H1 (cell line): ENCODE measurements at regions not wholly inside any gene's neighbourhood (a gene's known extent, or its start where the extent isn't known, plus 50 kb on each side); places are given as distances from the start of the nearest gene placed in this dataset.

Experiments
- CBX5 ChIP-seq: fragments of 300-800, 300-1000 bp; sonication (generic); IDR thresholded peaks from 2 replicates; pipeline ENCODE4 v1.7.1; 2016; ENCODE audit warnings: antibody characterized with exemption, low read length, low read depth
- CTCF ChIP-seq, 3 experiments: IDR thresholded peaks; 1 replicate in 2 of 3; 2 replicates in 1 of 3; pipeline versions ENCODE4 v1.5.1 to v1.6.1; 2011; ENCODE audit warnings: low read length in 3 of 3, mild to moderate bottlenecking in 3 of 3, inconsistent platforms in 2 of 3, low read depth in 1 of 3, moderate library complexity in 1 of 3; ENCODE audit not compliant: insufficient read depth in 1 of 3; ENCODE audit errors: control extremely low read depth in 1 of 3
- EP300 ChIP-seq, 2 experiments: IDR thresholded peaks; 1 replicate in 1 of 2; 2 replicates in 1 of 2; pipeline ENCODE4 v1.6.1; 2011 to 2012; ENCODE audit warnings: low read depth in 2 of 2, low read length in 2 of 2, mild to moderate bottlenecking in 2 of 2, borderline replicate concordance in 1 of 2, inconsistent platforms in 1 of 2, moderate library complexity in 1 of 2
- POLR2A ChIP-seq, 2 experiments: IDR thresholded peaks; 1 replicate in 1 of 2; 2 replicates in 1 of 2; pipeline ENCODE4 v1.6.1; 2011; ENCODE audit warnings: low read depth in 2 of 2, low read length in 2 of 2, mild to moderate bottlenecking in 2 of 2; ENCODE audit errors: control extremely low read depth in 1 of 2
- TF ChIP-seq, protein P1 (sequence below): IDR thresholded peaks from 2 replicates; pipeline ENCODE4 v1.6.1; 2011; ENCODE audit warnings: low read length, improper control_type of control experiment

DNA sequence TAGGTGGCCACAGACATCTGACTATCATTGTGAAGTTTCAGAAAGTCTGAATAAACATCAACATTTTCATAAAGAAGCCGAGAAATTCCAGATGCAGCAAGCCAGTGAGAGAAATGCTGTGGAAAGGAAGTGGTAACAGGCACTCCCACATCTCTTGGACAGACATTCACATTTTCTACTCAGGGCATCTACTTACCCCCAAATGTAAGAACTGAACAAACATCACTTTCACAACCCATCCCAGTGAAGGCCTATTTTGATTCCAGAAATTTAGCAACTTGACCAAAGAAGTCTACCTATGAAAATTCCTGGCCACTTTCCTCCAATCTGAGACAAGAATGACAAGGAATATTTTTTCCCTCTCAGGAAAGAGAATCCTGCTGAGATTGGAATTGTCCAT is 224.8 kb upstream of the DCBLD2 start:
- TF ChIP-seq CTCF (IDR thresholded peaks at IDR 0.05; ENCODE audit: control extremely low read depth in 1 of 3, insufficient read depth in 1 of 3, low read depth in 1 of 3, low read length in 3 of 3) (no peak), EP300 (IDR thresholded peaks at IDR 0.05; ENCODE audit: borderline replicate concordance in 1 of 2, low read depth in 2 of 2, low read length in 2 of 2) (no peak), POLR2A (IDR thresholded peaks at IDR 0.05; ENCODE audit: control extremely low read depth in 1 of 2, low read depth in 2 of 2, low read length in 2 of 2) (no peak), CBX5 (no peak)
- TF ChIP-seq, protein P1, sequence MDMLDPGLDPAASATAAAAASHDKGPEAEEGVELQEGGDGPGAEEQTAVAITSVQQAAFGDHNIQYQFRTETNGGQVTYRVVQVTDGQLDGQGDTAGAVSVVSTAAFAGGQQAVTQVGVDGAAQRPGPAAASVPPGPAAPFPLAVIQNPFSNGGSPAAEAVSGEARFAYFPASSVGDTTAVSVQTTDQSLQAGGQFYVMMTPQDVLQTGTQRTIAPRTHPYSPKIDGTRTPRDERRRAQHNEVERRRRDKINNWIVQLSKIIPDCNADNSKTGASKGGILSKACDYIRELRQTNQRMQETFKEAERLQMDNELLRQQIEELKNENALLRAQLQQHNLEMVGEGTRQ: no peak
